Ascending aorta (tissue), 2 donors: ENCODE measurements at regions not wholly inside any gene's neighbourhood (a gene's known extent, or its start where the extent isn't known, plus 50 kb on each side); places are given as distances from the start of the nearest gene placed in this dataset.

Source experiments
- DNase-seq, 2 donors: peaks; one replicate each; pipeline ENCODE4 v3.0.0-alpha.2; 2019; ENCODE audit warnings: low spot score in 2 of 2
- H3K27ac ChIP-seq, 2 donors: fragments of 200-600 bp; sonication (generic); one replicate each; pipeline ENCODE4 v1.5.1; 2016 to 2017; ENCODE audit warnings: mild to moderate bottlenecking in 1 of 2
- H3K27me3 ChIP-seq: fragments of 200-600 bp; sonication (generic); one replicate; pipeline ENCODE4 v1.5.1; 2017
- H3K36me3 ChIP-seq, 2 donors: fragments of 200-600 bp; sonication (generic); one replicate each; pipeline ENCODE4 v1.5.1; 2016
- H3K4me1 ChIP-seq, 2 donors: fragments of 200-600 bp; sonication (generic); one replicate each; pipeline ENCODE4 v1.5.1; 2016 to 2017; ENCODE audit warnings: mild to moderate bottlenecking in 1 of 2
- H3K4me3 ChIP-seq, 2 donors: fragments of 200-600 bp; sonication (generic); one replicate each; pipeline ENCODE4 v1.5.1; 2016 to 2017; ENCODE audit warnings: mild to moderate bottlenecking in 1 of 2
- H3K9me3 ChIP-seq, 2 donors: fragments of 200-600 bp; sonication (generic); one replicate each; pipeline ENCODE4 v1.5.1; 2016
- intact Hi-C: fragments of 100-400 bp; cut with DNase I; formaldehyde crosslinking; loops from one replicate; pipeline ENCODE4 v1.15.1; 2023
- TF ChIP-seq, protein P1 (sequence below), 3 experiments: fragments of 200-600 bp in 2 of 3; fragments of 450-650 bp in 1 of 3; sonication (generic) in 2 of 3; IDR thresholded peaks; one replicate each; pipeline ENCODE4 v1.5.1; 2016 to 2019; ENCODE audit warnings: antibody characterized with exemption in 3 of 3, mild to moderate bottlenecking in 1 of 3, moderate library complexity in 1 of 3

DNA sequence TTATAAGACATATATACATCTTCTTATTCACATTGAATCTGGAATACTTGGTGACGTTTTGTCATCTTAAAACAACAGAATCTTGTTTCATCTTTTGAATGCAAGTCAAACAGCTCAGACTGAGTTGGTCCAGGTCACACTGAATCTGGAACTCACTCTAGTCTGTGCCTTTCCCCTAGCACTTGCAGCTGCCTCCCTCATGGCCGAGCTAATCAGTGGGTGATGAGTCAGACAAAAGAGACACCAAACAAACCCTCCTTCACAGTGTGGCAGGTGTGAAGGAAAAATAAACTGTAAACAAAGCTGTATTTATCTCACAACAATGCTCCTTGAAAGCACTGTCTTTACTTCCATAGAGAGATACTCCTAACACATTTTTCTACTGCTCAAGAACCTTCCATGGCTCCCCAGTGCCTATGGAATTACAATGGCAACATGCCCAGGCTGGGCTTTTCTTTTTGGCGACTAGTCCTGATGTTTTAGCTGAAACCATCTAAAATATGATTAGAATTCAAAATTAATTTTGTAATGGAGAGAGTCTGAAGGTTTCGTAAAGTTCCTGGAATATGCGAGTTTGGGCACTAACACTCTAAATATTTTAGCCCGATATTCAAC lies 140.0 kb downstream of the ZNF365 start:
- Histone ChIP-seq H3K9me3 (no peaks in the 10 kb centered on the region), H3K4me1 (no peaks in the 10 kb centered on the region), H3K27me3 (no peaks in the 10 kb centered on the region), H3K27ac (no peak overlapping the region), H3K36me3 (no peaks in the 10 kb centered on the region), H3K4me3 (no peak overlapping the region)
- intact Hi-C loops = no loop called here
- DNase-seq = no peak
- TF ChIP-seq, protein P1, sequence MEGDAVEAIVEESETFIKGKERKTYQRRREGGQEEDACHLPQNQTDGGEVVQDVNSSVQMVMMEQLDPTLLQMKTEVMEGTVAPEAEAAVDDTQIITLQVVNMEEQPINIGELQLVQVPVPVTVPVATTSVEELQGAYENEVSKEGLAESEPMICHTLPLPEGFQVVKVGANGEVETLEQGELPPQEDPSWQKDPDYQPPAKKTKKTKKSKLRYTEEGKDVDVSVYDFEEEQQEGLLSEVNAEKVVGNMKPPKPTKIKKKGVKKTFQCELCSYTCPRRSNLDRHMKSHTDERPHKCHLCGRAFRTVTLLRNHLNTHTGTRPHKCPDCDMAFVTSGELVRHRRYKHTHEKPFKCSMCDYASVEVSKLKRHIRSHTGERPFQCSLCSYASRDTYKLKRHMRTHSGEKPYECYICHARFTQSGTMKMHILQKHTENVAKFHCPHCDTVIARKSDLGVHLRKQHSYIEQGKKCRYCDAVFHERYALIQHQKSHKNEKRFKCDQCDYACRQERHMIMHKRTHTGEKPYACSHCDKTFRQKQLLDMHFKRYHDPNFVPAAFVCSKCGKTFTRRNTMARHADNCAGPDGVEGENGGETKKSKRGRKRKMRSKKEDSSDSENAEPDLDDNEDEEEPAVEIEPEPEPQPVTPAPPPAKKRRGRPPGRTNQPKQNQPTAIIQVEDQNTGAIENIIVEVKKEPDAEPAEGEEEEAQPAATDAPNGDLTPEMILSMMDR (IDR thresholded peaks at IDR 0.05) = no peak

DNA sequence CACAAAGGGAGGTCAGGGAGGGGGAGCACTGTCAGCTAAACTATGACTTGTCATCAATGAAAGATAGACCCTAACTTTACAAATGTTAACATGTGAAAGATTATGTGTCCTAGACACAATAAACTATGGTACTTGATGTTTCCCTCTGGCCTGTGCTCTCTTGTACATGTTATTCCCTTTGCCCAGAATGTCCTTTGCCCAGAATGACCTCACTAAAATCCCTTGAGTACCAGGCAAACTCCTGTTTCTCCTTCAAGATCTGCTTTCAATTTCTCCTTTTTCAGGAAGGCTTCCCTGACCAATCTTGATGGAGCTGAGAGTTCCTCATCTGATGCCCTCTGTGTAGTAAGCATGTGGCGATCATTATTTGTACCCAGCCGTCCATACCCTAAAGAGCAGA lies 143.1 kb downstream of the ZNF365 start:
- Histone ChIP-seq H3K4me3 (no peak overlapping the region), H3K4me1 (no peaks in the 10 kb centered on the region), H3K27me3 (no peaks in the 10 kb centered on the region), H3K27ac (no peak overlapping the region), H3K36me3 (no peaks in the 10 kb centered on the region), H3K9me3 (no peaks in the 10 kb centered on the region)
- TF ChIP-seq, protein P1 (IDR thresholded peaks at IDR 0.05) = no peak
- no peak for DNase-seq
- intact Hi-C loops = no loop called here

DNA sequence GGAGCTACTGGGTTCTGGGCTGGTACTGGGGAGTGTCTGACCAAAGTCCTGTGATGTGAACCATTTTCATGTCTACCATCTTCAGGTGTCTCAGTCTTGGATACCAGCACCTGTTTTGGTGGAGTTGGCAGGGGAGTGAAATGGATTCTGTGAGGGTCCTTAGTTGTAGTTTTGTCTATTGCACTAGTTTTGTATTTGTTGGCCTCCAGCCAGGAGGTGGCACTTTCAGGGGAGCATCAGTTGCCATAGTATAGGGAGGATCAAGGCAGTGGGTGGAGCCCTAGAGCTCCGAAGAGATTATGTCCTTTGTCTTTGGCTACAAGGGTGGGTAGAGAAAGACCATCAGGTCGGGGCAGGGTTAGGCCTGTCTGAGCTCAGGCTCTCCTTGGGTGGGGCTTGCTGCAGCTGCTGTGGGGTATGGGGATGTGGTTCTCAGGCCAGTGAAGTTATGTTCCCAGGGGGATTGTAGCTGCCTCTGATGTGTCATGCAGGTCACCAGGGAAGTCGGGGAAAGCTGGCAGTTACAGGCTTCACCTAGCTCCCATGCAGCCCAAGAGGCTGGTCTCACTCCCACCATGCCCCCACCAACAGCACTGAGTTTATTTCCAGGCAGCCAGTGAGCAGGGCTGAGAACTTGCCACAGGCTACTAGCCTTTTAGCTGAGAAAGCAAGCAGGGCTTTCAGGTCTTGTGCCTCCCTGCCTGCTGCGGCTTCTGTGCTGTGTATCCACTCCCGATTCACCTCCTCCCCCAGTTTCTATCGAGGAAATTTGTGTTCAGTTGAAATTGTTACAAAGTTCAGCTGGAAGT lies 153.1 kb downstream of the ZNF365 start:
- no peaks in the 10 kb centered on the region for H3K4me1 ChIP-seq
- no peaks in the 10 kb centered on the region for H3K27me3 ChIP-seq
- intact Hi-C loops = no loop called here
- H3K9me3 ChIP-seq = no peaks in the 10 kb centered on the region
- no peak for DNase-seq
- TF ChIP-seq, protein P1 (IDR thresholded peaks at IDR 0.05) = no peak
- no peak overlapping the region for H3K4me3 ChIP-seq
- no peak overlapping the region for H3K27ac ChIP-seq
- no peaks in the 10 kb centered on the region for H3K36me3 ChIP-seq

DNA sequence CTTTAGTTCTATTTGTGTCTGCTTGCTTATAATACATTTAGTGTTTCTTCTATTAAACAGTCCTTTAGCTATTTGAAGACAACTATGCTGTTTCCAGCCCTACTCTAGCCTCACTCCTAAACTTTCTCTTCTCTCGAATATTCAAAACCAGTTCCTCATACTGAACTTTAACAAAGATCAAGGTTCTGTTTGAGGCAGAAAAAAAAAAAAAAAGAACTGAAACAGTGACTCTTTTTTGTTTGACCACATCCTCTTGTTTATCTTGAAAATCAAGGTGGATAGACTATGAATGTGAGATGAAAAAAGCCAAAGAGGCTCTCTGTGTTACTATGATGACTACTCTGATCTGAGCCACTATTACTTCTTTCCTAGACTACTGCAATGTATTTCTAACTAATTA lies 154.3 kb downstream of the ZNF365 start:
- H3K27ac ChIP-seq = no peak overlapping the region
- H3K4me3 ChIP-seq = no peak overlapping the region
- no peaks in the 10 kb centered on the region for H3K36me3 ChIP-seq
- TF ChIP-seq, protein P1 (IDR thresholded peaks at IDR 0.05) = no peak
- DNase-seq = no peak
- H3K27me3 ChIP-seq = no peaks in the 10 kb centered on the region
- H3K4me1 ChIP-seq = no peaks in the 10 kb centered on the region
- H3K9me3 ChIP-seq = no peaks in the 10 kb centered on the region
- intact Hi-C loops = no loop called here

DNA sequence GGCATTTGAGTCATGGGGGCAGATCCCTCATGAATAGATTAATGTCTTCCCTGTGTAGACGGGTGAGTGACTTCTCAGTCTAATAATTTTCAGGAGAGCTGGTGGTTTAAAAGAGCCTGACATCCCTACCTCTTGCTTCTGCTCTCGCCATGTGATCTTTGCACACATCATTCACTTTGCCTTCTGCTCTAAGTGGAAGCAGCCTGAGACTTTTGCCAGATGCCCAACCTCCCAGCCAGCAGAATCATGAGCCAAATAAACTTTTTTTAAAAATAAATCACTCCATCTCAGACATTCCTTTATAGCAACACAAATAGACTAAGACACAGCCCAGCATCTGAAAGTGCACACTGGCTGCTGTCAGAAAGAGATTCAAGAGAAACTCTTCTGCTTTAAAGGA lies 155.2 kb downstream of the ZNF365 start:
- Histone ChIP-seq H3K4me1 (no peaks in the 10 kb centered on the region), H3K27ac (no peak overlapping the region), H3K36me3 (no peaks in the 10 kb centered on the region), H3K9me3 (no peaks in the 10 kb centered on the region), H3K27me3 (no peaks in the 10 kb centered on the region), H3K4me3 (no peak overlapping the region)
- intact Hi-C loops = no loop called here
- DNase-seq = no peak
- TF ChIP-seq, protein P1 (IDR thresholded peaks at IDR 0.05) = no peak
